HG02759 (cell line): ENCODE measurements at regions not wholly inside any gene's neighbourhood (a gene's known extent, or its start where the extent isn't known, plus 50 kb on each side); places are given as distances from the start of the nearest gene placed in this dataset.
"Not testable (repeated sequence)": the region's sequence is repeated elsewhere in the genome, so short reads cannot be mapped to it uniquely, and the experiment has no call there.

Experiments
- ATAC-seq: cut with Tn5 transposase; IDR thresholded peaks from one replicate; pipeline ENCODE4 v1.9.1; 2021; ENCODE audit warnings: mild to moderate bottlenecking, moderate library complexity; ENCODE audit not compliant: unreplicated experiment

GRCh38 chr5:114146398-114146797, 215.5 kb upstream of the KCNN2 start:
- ATAC-seq: no peak

DNA sequence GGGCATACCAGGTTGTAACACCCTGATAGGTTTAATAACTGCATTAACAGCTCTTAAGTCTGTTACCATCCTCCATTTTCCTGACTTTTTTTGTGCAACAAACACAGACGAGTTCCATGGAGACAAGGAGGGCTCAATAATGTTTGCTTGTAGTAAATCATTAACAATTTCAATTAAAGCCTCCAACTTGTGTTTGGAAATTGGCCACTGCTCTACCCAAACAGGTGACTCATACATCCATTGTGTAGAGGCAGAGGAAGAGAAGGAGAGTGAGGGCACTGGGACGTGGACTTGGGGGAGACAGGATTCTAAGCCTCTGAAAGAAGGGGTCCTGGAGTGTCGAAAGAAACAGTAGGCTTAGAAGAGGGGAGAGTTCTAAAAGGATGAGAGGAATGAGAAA, 213.6 kb upstream of the KCNN2 start:
- no peak for ATAC-seq

DNA sequence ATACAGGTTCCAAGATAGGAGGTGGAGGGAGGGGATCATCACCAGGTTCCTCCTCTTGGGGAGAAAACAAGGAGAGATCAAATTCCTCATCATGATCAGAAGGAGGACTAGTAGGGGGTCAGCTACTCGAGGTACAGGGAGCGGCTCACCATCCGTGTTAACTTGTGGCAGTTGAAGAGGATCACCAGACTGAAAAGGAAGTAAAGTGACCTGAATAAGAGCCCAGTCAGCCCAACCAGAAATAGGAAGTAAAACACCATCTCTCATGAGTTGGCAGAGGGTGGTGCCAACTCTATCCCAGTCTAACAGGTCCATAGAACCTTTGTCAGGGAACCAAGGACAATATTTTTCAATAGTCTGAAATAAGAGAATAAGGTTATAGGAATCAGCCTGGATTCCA, 213.1 kb upstream of the KCNN2 start:
- not testable (repeated sequence) for ATAC-seq

- no peak for ATAC-seq
Observed at GRCh38 chr5:114152656-114153360, 209.1 kb upstream of the KCNN2 start.

DNA sequence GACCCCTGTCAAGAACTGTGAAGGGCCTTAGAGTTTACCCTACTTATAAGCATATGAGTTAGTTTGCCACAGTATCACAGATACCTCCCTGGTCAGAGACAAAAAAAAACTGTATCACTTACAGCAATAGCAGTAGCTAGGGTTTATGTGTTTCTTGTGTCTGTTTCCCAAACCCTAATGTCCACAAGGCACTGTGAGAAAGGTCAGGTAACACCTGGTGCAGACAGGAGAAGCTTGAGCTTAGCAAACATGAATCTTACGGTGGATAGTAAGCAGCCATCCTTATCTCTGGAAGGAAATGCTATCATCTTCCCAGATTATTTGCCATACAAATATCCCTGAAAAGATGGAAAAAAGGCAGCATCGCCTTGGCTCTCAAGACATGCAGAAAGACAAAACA, 208.5 kb upstream of the KCNN2 start:
- no peak for ATAC-seq

DNA sequence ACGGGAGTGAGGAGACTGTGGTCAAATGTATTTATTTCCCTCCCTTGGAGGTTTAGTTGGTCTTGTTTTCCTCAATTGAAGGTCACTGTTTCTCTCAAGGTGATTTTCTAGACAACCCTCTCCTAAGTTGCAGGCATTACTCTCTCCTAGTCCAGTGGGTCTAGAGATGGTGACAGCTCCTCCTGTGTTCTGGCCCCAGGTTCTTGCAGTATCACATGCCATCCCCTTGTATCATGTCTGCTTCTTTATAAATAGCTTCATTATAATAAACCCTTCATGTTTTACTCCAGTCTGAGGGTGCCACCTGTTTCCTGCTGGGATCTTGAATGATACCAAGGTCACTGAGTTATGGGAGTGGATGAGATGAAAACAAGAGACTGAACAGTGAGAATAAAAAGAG, 208.0 kb upstream of the KCNN2 start:
- no peak for ATAC-seq

DNA sequence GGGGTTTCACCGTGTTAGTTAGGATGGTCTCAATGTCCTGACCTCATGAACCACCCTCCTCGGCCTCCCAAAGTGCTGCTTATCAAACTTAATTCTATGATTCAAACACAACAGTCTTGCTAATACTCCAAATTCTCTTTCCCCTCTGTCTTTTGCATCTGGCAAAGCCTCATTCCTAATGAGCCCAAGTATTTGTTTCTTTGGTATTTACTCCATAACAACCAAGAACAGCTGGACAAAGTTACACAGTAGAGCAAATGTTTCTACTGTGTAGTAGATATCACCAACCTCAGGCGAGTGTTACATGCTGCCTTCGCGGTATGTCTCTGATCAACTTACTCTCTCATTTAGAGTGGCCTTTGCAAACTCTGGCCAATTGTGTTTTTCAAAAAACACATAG, 195.8 kb upstream of the KCNN2 start:
- ATAC-seq: no peak

DNA sequence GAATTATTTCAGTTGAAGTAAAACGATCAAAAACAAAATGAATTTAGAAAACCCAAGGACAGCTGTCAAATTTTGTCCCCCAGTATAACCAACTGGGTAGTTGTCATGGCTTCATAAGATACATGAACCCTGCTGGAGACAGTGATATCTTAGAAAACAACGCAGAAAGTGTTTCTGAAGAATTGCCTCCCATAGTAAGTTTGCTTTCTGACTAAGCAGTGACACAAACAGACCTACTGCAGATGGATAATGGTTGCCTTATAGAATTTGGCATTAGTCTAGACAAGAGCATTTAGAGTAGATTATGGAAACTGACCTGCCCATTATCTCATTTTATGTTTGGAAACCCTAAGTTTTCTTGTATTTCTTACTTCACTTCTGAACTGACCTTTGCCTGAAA, 187.7 kb upstream of the KCNN2 start:
- no peak for ATAC-seq

DNA sequence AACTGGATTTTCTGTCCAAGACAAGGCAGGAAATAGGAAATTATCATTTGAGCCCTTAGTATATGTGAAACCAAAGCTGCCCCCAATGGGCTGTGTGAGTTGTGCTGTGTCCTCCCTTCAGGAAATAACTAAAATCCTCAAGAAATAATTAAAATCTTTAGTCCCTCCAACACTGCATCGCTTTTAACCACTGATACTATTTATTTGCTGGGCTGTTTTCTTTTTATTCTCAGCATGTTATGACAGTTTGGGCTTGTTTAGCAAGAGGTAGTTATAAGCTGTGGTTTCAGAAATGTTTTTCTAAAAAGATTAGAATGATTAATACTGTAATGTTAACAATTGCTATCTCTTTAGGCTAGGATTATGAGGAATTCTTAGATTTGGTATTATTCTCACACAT, 187.0 kb upstream of the KCNN2 start:
- no peak for ATAC-seq

- no peak for ATAC-seq
Observed at GRCh38 chr5:114176356-114176755, 185.5 kb upstream of the KCNN2 start.

- no peak for ATAC-seq
Observed at GRCh38 chr5:114179134-114179533, 182.7 kb upstream of the KCNN2 start.

- ATAC-seq: no peak
Observed at GRCh38 chr5:114184006-114184405, 177.9 kb upstream of the KCNN2 start.

GRCh38 chr5:114185274-114185673, 176.6 kb upstream of the KCNN2 start:
- no peak for ATAC-seq

- no peak for ATAC-seq
Observed at GRCh38 chr5:114191441-114191840, 170.4 kb upstream of the KCNN2 start.

GRCh38 chr5:114192108-114192507, 169.8 kb upstream of the KCNN2 start:
- no peak for ATAC-seq

GRCh38 chr5:114201332-114201731, 160.5 kb upstream of the KCNN2 start:
- ATAC-seq: no peak

GRCh38 chr5:114204923-114205322, 156.9 kb upstream of the KCNN2 start:
- ATAC-seq: no peak

DNA sequence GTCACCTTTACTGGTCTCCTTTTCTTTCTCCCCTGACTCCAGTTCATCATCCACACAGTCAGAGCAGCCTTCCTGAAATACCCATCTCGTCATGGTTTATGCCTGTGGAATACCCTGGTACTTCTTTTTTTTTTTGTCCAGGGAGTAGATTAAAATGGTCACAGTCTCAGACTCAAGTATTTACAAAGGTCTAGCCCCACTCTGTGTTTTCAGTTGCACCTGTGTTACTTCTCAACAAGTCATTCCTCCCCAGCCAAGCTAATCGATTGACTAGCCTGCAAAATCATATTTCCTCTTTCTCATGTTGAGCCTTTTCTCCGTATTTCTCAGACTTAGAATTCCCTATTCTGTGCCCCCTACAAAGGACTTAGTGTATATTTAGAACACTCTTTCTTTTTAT, 155.2 kb upstream of the KCNN2 start:
- no peak for ATAC-seq

DNA sequence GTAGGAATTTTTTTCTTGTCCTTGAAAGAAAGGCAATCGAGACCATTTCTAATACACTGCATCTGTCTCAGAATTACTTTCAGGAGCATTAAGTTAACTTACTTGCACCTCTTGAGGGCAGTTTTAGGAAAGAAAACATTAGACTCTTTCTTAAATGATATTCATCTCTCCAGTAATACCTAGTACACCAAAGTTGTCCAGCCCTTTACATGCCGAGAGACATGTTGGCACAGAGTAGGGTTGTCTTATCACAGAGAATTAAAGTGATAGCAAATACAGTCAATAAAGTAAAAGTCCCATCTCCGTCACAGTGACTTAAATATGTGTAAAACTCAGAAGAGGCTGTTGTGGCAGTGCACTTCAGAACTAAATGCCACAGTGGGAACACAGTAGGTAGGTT, 154.3 kb upstream of the KCNN2 start:
- no peak for ATAC-seq

DNA sequence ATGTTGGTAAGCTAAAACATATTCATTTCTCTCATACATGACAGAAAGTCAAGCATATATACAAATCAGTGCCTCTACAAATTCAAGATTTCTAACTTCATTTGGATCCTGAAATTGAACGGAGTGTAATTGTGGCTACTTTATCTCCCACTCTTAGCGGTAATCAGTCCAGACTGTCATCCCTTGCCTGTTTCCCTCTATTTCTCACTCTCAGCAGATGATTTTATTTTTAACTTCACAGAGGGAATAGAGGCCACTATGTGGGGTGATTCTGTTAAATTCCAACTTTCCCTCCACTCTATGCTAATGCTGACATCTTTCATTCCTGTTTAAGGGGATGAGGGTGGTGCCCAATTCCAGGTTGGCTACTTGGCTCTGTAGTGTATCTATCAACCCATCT, 153.8 kb upstream of the KCNN2 start:
- no peak for ATAC-seq

- ATAC-seq: no peak
Observed at GRCh38 chr5:114208588-114208987, 153.3 kb upstream of the KCNN2 start.

- no peak for ATAC-seq
Observed at GRCh38 chr5:114210662-114211061, 151.2 kb upstream of the KCNN2 start.

GRCh38 chr5:114221807-114222206, 140.1 kb upstream of the KCNN2 start:
- ATAC-seq: no peak
